K562 (cell line): ENCODE measurements at regions not wholly inside any gene's neighbourhood (a gene's known extent, or its start where the extent isn't known, plus 50 kb on each side); places are given as distances from the start of the nearest gene placed in this dataset.

Source experiments
- EP300 ChIP-seq: IDR thresholded peaks from 2 replicates; pipeline ENCODE4 v1.6.1; 2012; ENCODE audit warnings: low read length, improper control_type of control experiment
- ETV6 ChIP-seq, 3 experiments: fragments of 150-350 bp in 1 of 3; sonication (generic) in 1 of 3; formaldehyde crosslinking in 1 of 3; IDR thresholded peaks; 2 replicates each; pipeline versions ENCODE4 v1.6.1 to v1.8.0; 2014 to 2022; ENCODE audit warnings: borderline replicate concordance in 2 of 3, low read depth in 2 of 3, antibody characterized with exemption in 1 of 3, low read length in 1 of 3, mild to moderate bottlenecking in 1 of 3, missing genetic modification reagents in 1 of 3
- POLR2A ChIP-seq: fragments of 450-650 bp; conservative IDR thresholded peaks from 2 replicates; pipeline ENCODE4 v1.6.1; 2016
- U2AF1 ChIP-seq: fragments of 200-400 bp; formaldehyde crosslinking; optimal IDR thresholded peaks from 2 replicates; pipeline ENCODE3; 2017; ENCODE audit warnings: mild to moderate bottlenecking, low read depth, low read length, moderate library complexity
- TF ChIP-seq, protein P1 (sequence below): sonication (generic); formaldehyde crosslinking; IDR thresholded peaks from 2 replicates; pipeline ENCODE4 v1.8.1; 2023; ENCODE audit warnings: missing genetic modification reagents, mild to moderate bottlenecking, borderline replicate concordance
- TF ChIP-seq, protein P2 (sequence below), 3 experiments: IDR thresholded peaks in 2 of 3; conservative IDR thresholded peaks in 1 of 3; 2 replicates each; pipeline ENCODE4 v1.5.1; 2011 to 2012; ENCODE audit warnings: low read length in 3 of 3, mild to moderate bottlenecking in 3 of 3, control low read depth in 2 of 3, improper control_type of control experiment in 1 of 3, inconsistent platforms in 1 of 3, low read depth in 1 of 3, mixed read lengths in 1 of 3, moderate library complexity in 1 of 3; ENCODE audit not compliant: insufficient read depth in 2 of 3

DNA sequence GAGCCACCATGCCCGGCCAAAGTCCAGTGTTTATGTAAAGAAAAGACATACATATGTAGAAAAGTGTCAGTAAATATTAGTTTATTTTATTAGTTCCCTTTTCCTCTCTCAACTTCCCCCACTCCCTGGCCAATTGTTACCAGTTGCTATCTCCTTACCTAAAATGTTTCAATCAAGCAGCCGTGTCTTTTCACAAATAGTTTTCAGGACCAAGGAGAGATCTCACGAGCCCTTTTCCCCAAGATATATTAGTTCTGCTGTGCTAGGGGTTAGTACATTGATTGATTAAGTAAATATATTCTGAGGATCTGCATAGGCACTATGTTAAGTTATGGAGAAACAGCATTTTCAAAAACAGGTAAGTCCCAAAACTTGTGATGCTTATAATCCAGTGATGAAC, 87.4 kb downstream of the ZIC4 start:
- TF ChIP-seq, protein P1, sequence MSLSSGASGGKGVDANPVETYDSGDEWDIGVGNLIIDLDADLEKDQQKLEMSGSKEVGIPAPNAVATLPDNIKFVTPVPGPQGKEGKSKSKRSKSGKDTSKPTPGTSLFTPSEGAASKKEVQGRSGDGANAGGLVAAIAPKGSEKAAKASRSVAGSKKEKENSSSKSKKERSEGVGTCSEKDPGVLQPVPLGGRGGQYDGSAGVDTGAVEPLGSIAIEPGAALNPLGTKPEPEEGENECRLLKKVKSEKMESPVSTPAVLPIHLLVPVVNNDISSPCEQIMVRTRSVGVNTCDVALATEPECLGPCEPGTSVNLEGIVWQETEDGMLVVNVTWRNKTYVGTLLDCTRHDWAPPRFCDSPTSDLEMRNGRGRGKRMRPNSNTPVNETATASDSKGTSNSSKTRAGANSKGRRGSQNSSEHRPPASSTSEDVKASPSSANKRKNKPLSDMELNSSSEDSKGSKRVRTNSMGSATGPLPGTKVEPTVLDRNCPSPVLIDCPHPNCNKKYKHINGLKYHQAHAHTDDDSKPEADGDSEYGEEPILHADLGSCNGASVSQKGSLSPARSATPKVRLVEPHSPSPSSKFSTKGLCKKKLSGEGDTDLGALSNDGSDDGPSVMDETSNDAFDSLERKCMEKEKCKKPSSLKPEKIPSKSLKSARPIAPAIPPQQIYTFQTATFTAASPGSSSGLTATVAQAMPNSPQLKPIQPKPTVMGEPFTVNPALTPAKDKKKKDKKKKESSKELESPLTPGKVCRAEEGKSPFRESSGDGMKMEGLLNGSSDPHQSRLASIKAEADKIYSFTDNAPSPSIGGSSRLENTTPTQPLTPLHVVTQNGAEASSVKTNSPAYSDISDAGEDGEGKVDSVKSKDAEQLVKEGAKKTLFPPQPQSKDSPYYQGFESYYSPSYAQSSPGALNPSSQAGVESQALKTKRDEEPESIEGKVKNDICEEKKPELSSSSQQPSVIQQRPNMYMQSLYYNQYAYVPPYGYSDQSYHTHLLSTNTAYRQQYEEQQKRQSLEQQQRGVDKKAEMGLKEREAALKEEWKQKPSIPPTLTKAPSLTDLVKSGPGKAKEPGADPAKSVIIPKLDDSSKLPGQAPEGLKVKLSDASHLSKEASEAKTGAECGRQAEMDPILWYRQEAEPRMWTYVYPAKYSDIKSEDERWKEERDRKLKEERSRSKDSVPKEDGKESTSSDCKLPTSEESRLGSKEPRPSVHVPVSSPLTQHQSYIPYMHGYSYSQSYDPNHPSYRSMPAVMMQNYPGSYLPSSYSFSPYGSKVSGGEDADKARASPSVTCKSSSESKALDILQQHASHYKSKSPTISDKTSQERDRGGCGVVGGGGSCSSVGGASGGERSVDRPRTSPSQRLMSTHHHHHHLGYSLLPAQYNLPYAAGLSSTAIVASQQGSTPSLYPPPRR (CRISPR knock-in tag), result no peak
- TF ChIP-seq POLR2A (no peak), EP300 (no peak), U2AF1 (no peak), ETV6 (IDR thresholded peaks at IDR 0.05; ENCODE audit: borderline replicate concordance in 1 of 2, low read depth in 2 of 2, low read length in 1 of 2) (no peak), ETV6 (CRISPR knock-in tag; IDR thresholded peaks at IDR 0.05; ENCODE audit: borderline replicate concordance) (no peak)
- TF ChIP-seq, protein P2, sequence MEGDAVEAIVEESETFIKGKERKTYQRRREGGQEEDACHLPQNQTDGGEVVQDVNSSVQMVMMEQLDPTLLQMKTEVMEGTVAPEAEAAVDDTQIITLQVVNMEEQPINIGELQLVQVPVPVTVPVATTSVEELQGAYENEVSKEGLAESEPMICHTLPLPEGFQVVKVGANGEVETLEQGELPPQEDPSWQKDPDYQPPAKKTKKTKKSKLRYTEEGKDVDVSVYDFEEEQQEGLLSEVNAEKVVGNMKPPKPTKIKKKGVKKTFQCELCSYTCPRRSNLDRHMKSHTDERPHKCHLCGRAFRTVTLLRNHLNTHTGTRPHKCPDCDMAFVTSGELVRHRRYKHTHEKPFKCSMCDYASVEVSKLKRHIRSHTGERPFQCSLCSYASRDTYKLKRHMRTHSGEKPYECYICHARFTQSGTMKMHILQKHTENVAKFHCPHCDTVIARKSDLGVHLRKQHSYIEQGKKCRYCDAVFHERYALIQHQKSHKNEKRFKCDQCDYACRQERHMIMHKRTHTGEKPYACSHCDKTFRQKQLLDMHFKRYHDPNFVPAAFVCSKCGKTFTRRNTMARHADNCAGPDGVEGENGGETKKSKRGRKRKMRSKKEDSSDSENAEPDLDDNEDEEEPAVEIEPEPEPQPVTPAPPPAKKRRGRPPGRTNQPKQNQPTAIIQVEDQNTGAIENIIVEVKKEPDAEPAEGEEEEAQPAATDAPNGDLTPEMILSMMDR (IDR thresholded peaks at IDR 0.05 in 2 of 3, conservative IDR thresholded peaks at IDR 0.05 in 1 of 3; ENCODE audit: insufficient read depth in 2 of 3, low read depth in 1 of 3, low read length in 3 of 3), result no peak
